Ovary (tissue), 7 donors: ENCODE measurements at regions not wholly inside any gene's neighbourhood (a gene's known extent, or its start where the extent isn't known, plus 50 kb on each side); places are given as distances from the start of the nearest gene placed in this dataset.

Source experiments
- DNase-seq, 5 donors: peaks; one replicate each; pipeline ENCODE4 v3.0.0-alpha.2; 2019 to 2020
- H3K27ac ChIP-seq, 2 donors: fragments of 200-600 bp; one replicate each; pipeline versions ENCODE4 v1.5.1 to v1.8.0; 2019 to 2022
- H3K27me3 ChIP-seq: fragments of 200-600 bp; one replicate; pipeline ENCODE4 v1.8.0; 2022
- H3K36me3 ChIP-seq: fragments of 200-600 bp; sonication (generic); one replicate; pipeline ENCODE4 v1.5.1; 2019
- H3K4me1 ChIP-seq: one replicate; pipeline ENCODE4 v1.8.1; 2013; ENCODE audit warnings: mild to moderate bottlenecking, moderate library complexity; ENCODE audit not compliant: insufficient read depth
- H3K4me3 ChIP-seq: fragments of 200-600 bp; sonication (generic); one replicate; pipeline ENCODE4 v1.5.1; 2017
- H3K9me3 ChIP-seq, 2 donors: fragments of 200-600 bp in 1 of 2; sonication (generic) in 1 of 2; one replicate each; pipeline versions ENCODE4 v1.5.1 to v1.8.1; 2013 to 2019; ENCODE audit warnings: mild to moderate bottlenecking in 1 of 2, moderate library complexity in 1 of 2
- CTCF ChIP-seq, 3 donors: fragments of 450-650 bp in 2 of 3; fragments of 200-600 bp in 1 of 3; IDR thresholded peaks; one replicate each; pipeline versions ENCODE4 v1.5.1 to v1.8.0; 2016 to 2022; ENCODE audit warnings: antibody characterized with exemption in 3 of 3, mild to moderate bottlenecking in 1 of 3
- EP300 ChIP-seq: sonication (generic); formaldehyde crosslinking; IDR thresholded peaks from one replicate; pipeline ENCODE4 v1.6.1; 2017; ENCODE audit warnings: antibody characterized with exemption
- POLR2A ChIP-seq: fragments of 450-650 bp; IDR thresholded peaks from one replicate; pipeline ENCODE4 v1.6.1; 2017; ENCODE audit warnings: antibody characterized with exemption, mild to moderate bottlenecking, moderate library complexity
- WGBS, 3 donors: extraction: QIAGEN DNeasy Blood & Tissue Kit in 1 of 3; methylation state at CpG; one replicate each; pipeline versions ENCODE4 v1.1.5 to v1.1.7; 2013 to 2017; 5-methylcytosine and 5-hydroxymethylcytosine counted together
- intact Hi-C, 4 donors: fragments of 100-400 bp; cut with DNase I; formaldehyde crosslinking; loops; one replicate each; pipeline versions ENCODE4 v1.11.0 to v1.15.1; 2022 to 2023
- donor health status: DM: no; HTN: no; CAD: no; lungs with moderate emphysema.
- donor health status: DM: no; HTN: no; CAD: no.
- donor health status: Bipolar disorder and iron deficiency.
- donor health status: DM: no; HTN: no; CAD: no.
- donor health status: DM: yes; HTN: yes; CAD: no.

- H3K4me3 ChIP-seq: no peak overlapping the region
- no peaks in the 10 kb centered on the region for H3K4me1 ChIP-seq
- TF ChIP-seq EP300 (no peak), CTCF (IDR thresholded peaks at IDR 0.05) (no peak), POLR2A (no peak)
- 72 to 82% (median 74%) methylated on average over 5 of the region's 5 CpGs for WGBS, 3 donors
- no peaks in the 10 kb centered on the region for H3K36me3 ChIP-seq
- H3K27me3 ChIP-seq: no peaks in the 10 kb centered on the region
- intact Hi-C loops: no loop called here
- no peak overlapping the region for H3K27ac ChIP-seq
- no peaks in the 10 kb centered on the region for H3K9me3 ChIP-seq
- DNase-seq: no peak
These were observed 399.2 kb upstream of the KIF2A start for GRCh38 chr5:61906820-61907219.

- WGBS, 3 donors: 81 to 88% (median 87%) methylated on average over 4 of the region's 4 CpGs
These were observed 398.0 kb upstream of the KIF2A start for GRCh38 chr5:61907995-61908394.

GRCh38 chr5:61910771-61911170 is 395.2 kb upstream of the KIF2A start:
- WGBS, 3 donors: 68 to 85% (median 73%) methylated on average over 2 of the region's 2 CpGs
- intact Hi-C loops: no loop called here
- TF ChIP-seq EP300 (no peak), CTCF (IDR thresholded peaks at IDR 0.05) (no peak), POLR2A (no peak)

More at GRCh38 chr5:61907995-61908394, 398.0 kb upstream of the KIF2A start:
- TF ChIP-seq POLR2A: no peak
- no peak for TF ChIP-seq EP300
- TF ChIP-seq CTCF (IDR thresholded peaks at IDR 0.05): no peak
- DNase-seq: no peak
- Histone ChIP-seq H3K27ac (no peak overlapping the region), H3K36me3 (no peaks in the 10 kb centered on the region), H3K9me3 (no peaks in the 10 kb centered on the region), H3K4me1 (no peaks in the 10 kb centered on the region), H3K4me3 (no peak overlapping the region), H3K27me3 (no peaks in the 10 kb centered on the region)
- intact Hi-C loops: no loop called here

GRCh38 chr5:61912559-61912958 is 393.4 kb upstream of the KIF2A start:
- H3K36me3 ChIP-seq: no peaks in the 10 kb centered on the region
- DNase-seq: no peak
- WGBS, 3 donors: 91 to 93% (median 91%) methylated on average over 6 of the region's 6 CpGs
- H3K27me3 ChIP-seq: no peaks in the 10 kb centered on the region
- no peaks in the 10 kb centered on the region for H3K9me3 ChIP-seq
- intact Hi-C loops: no loop called here
- TF ChIP-seq EP300: no peak
- no peak for TF ChIP-seq CTCF (IDR thresholded peaks at IDR 0.05)
- no peak for TF ChIP-seq POLR2A
- no peaks in the 10 kb centered on the region for H3K4me1 ChIP-seq
- H3K27ac ChIP-seq: no peak overlapping the region
- H3K4me3 ChIP-seq: no peak overlapping the region

More at GRCh38 chr5:61910771-61911170, 395.2 kb upstream of the KIF2A start:
- Histone ChIP-seq H3K27me3 (no peaks in the 10 kb centered on the region), H3K4me3 (no peak overlapping the region), H3K27ac (no peak overlapping the region), H3K9me3 (no peaks in the 10 kb centered on the region), H3K4me1 (no peaks in the 10 kb centered on the region), H3K36me3 (no peaks in the 10 kb centered on the region)
- DNase-seq: no peak
